Small intestine (tissue), 7 donors: ENCODE measurements at regions not wholly inside any gene's neighbourhood (a gene's known extent, or its start where the extent isn't known, plus 50 kb on each side); places are given as distances from the start of the nearest gene placed in this dataset.

Experiments used
- DNase-seq, 2 donors: peaks; one replicate each; pipeline versions ENCODE4 v3.0.0 to v3.0.0-alpha.2; 2013
- FAIRE-seq: peaks from 2 replicates; lab custom pipeline; 2012; peaks lifted over from hg19 to GRCh38; lab: Jason Lieb, UNC
- H3K27ac ChIP-seq, 3 donors: one replicate each; pipeline ENCODE4 v1.5.1; 2013; ENCODE audit warnings: low read length in 2 of 3, mild to moderate bottlenecking in 2 of 3, control low read depth in 1 of 3, inconsistent platforms in 1 of 3, low read depth in 1 of 3, moderate library complexity in 1 of 3
- H3K27me3 ChIP-seq, 3 donors: one replicate each; pipeline ENCODE4 v1.6.1; 2013; ENCODE audit warnings: low read length in 3 of 3, inconsistent platforms in 1 of 3; ENCODE audit not compliant: control insufficient read depth in 3 of 3, insufficient read depth in 3 of 3
- H3K36me3 ChIP-seq, 3 donors: one replicate each; pipeline ENCODE4 v1.6.1; 2013; ENCODE audit warnings: low read length in 3 of 3, inconsistent platforms in 1 of 3, low read depth in 1 of 3, mild to moderate bottlenecking in 1 of 3, moderate library complexity in 1 of 3; ENCODE audit not compliant: control insufficient read depth in 3 of 3, insufficient read depth in 2 of 3
- H3K4me1 ChIP-seq, 3 donors: one replicate each; pipeline ENCODE4 v1.6.1; 2013; ENCODE audit warnings: low read length in 2 of 3, inconsistent platforms in 1 of 3, low read depth in 1 of 3, mild to moderate bottlenecking in 1 of 3, moderate library complexity in 1 of 3; ENCODE audit not compliant: control insufficient read depth in 3 of 3, insufficient read depth in 2 of 3
- H3K4me3 ChIP-seq, 3 donors: one replicate each; pipeline ENCODE4 v1.5.1; 2013; ENCODE audit warnings: low read length in 3 of 3, control low read depth in 1 of 3, inconsistent platforms in 1 of 3, low read depth in 1 of 3, mild to moderate bottlenecking in 1 of 3, moderate library complexity in 1 of 3
- H3K9me3 ChIP-seq, 2 donors: one replicate each; pipeline ENCODE4 v1.6.1; 2013; ENCODE audit warnings: low read depth in 1 of 2, low read length in 1 of 2; ENCODE audit not compliant: control insufficient read depth in 2 of 2, insufficient read depth in 1 of 2
- WGBS, 3 donors: extraction: QIAGEN DNeasy Blood & Tissue Kit; methylation state at CpG; one replicate each; pipeline ENCODE4 v1.1.7; 2013; 5-methylcytosine and 5-hydroxymethylcytosine counted together
- donor health status: healthy with polysubstance abuse.
- donor health status: control.
- donor health status: control.
- donor health status: Bipolar disorder and iron deficiency.
- donor health status: healthy.

GRCh38 chr10:60606343-60607080 is 171.8 kb upstream of the CDK1 start:
- no peaks in the 10 kb centered on the region for H3K27me3 ChIP-seq
- H3K4me3 ChIP-seq, result no peak overlapping the region
- FAIRE-seq (no peak), DNase-seq (peak in 1 of 2 donors; percentile 55)
- H3K27ac ChIP-seq, result no peak overlapping the region
- H3K36me3 ChIP-seq, result no peaks in the 10 kb centered on the region
- 46 to 71% (median 55%) methylated on average over 2 of the region's 2 CpGs for WGBS, 3 donors
- peaks cover 0 to 2% (median 2%) of the 10 kb centered on the region in 3 donors for H3K4me1 ChIP-seq
- H3K9me3 ChIP-seq, result no peaks in the 10 kb centered on the region

DNA sequence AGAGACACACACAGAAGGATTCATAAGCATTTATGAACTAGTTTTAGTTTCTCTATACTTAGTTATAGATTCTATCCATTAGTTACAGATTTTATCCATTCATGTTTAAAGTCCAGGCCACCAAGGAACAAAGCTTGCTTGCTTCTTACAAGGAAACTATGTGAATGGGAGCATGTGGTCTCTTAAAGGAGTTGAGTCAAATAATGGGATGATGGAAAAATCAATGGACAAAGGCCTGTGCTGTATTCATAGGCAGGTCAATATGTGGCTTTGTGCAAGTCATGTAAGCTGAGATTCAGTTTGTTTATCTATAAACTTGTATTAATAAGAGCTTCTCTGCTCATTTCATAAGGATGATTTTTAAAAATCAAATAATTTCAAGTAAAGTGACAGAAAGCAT is 172.8 kb upstream of the CDK1 start:
- H3K4me1 ChIP-seq, result peaks cover 0 to 2% (median 0%) of the 10 kb centered on the region in 3 donors
- FAIRE-seq, result no peak

GRCh38 chr10:60604342-60604741 is 173.9 kb upstream of the CDK1 start:
- DNase-seq (no peak), FAIRE-seq (no peak)
- no peaks in the 10 kb centered on the region for H3K36me3 ChIP-seq
- H3K4me1 ChIP-seq, result peaks cover 0 to 2% (median 0%) of the 10 kb centered on the region in 3 donors
- WGBS, 3 donors, result 61 to 81% (median 66%) methylated on average over 1 of the region's 1 CpG
- no peaks in the 10 kb centered on the region for H3K9me3 ChIP-seq
- no peak overlapping the region for H3K27ac ChIP-seq
- no peak overlapping the region for H3K4me3 ChIP-seq
- no peaks in the 10 kb centered on the region for H3K27me3 ChIP-seq

More for the DNA sequence above, 172.8 kb upstream of the CDK1 start:
- H3K27me3 ChIP-seq, result no peaks in the 10 kb centered on the region
- DNase-seq, result no peak
- H3K9me3 ChIP-seq, result no peaks in the 10 kb centered on the region
- H3K27ac ChIP-seq, result no peak overlapping the region
- no peak overlapping the region for H3K4me3 ChIP-seq
- H3K36me3 ChIP-seq, result no peaks in the 10 kb centered on the region

GRCh38 chr10:60597513-60597912 is 180.8 kb upstream of the CDK1 start:
- Histone ChIP-seq H3K4me3 (no peak overlapping the region), H3K27me3 (no peaks in the 10 kb centered on the region), H3K36me3 (no peaks in the 10 kb centered on the region), H3K27ac (no peak overlapping the region), H3K9me3 (no peaks in the 10 kb centered on the region), H3K4me1 (no peaks in the 10 kb centered on the region)
- 88 to 98% (median 95%) methylated on average over 1 of the region's 1 CpG for WGBS, 3 donors
- no peak for DNase-seq
- no peak for FAIRE-seq

GRCh38 chr10:60595852-60596251 is 182.4 kb upstream of the CDK1 start:
- H3K36me3 ChIP-seq, result no peaks in the 10 kb centered on the region
- H3K4me3 ChIP-seq, result no peak overlapping the region
- no peaks in the 10 kb centered on the region for H3K9me3 ChIP-seq
- 89 to 92% (median 89%) methylated on average over 3 of the region's 3 CpGs for WGBS, 3 donors
- DNase-seq (no peak), FAIRE-seq (no peak)
- H3K4me1 ChIP-seq, result no peaks in the 10 kb centered on the region
- no peaks in the 10 kb centered on the region for H3K27me3 ChIP-seq
- no peak overlapping the region for H3K27ac ChIP-seq

DNA sequence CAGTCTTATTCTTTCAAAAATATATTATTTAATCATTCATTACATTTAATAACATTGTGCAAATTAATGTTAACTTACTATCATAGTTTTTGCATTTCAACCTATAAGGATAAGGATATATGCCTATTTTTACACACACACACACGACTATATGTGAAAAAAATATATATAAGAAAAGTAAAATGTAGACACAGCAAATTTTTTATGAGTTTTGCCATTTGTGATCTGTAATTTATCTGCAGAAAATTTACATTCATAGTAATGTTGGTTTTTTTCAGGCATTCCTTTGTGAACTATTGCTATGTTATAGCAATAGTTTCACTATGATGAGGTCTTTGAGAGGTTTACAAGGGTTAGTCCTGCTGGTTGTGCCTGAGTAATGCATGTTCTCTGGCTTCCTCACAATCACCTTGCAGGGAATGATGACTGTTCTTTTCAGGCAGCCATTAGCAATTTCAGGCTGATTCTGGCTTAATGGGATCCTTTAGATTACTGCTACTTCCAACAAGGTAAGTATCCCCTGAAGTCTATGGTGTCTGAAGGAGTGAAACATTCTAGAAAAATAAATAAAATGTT is 183.7 kb upstream of the CDK1 start:
- 82 to 86% (median 82%) methylated on average over 1 of the region's 1 CpG for WGBS, 3 donors
- FAIRE-seq, result no peak
- no peaks in the 10 kb centered on the region for H3K4me1 ChIP-seq

GRCh38 chr10:60591119-60591518 is 187.2 kb upstream of the CDK1 start:
- FAIRE-seq (no peak), DNase-seq (no peak)
- Histone ChIP-seq H3K9me3 (no peaks in the 10 kb centered on the region), H3K27ac (no peak overlapping the region), H3K4me3 (no peak overlapping the region), H3K27me3 (no peaks in the 10 kb centered on the region), H3K4me1 (no peaks in the 10 kb centered on the region), H3K36me3 (no peaks in the 10 kb centered on the region)
- WGBS, 3 donors, result 91 to 99% (median 98%) methylated on average over 2 of the region's 2 CpGs

More for the DNA sequence above, 183.7 kb upstream of the CDK1 start:
- no peak overlapping the region for H3K27ac ChIP-seq
- H3K4me3 ChIP-seq, result no peak overlapping the region
- H3K36me3 ChIP-seq, result no peaks in the 10 kb centered on the region
- no peak for DNase-seq
- H3K27me3 ChIP-seq, result no peaks in the 10 kb centered on the region
- H3K9me3 ChIP-seq, result no peaks in the 10 kb centered on the region

- no peaks in the 10 kb centered on the region for H3K36me3 ChIP-seq
- 68 to 84% (median 82%) methylated on average over 2 of the region's 2 CpGs for WGBS, 3 donors
- FAIRE-seq, result no peak
Measured at GRCh38 chr10:60589376-60589775, 188.9 kb upstream of the CDK1 start.

More at GRCh38 chr10:60589376-60589775, 188.9 kb upstream of the CDK1 start:
- no peaks in the 10 kb centered on the region for H3K9me3 ChIP-seq
- no peak overlapping the region for H3K27ac ChIP-seq
- H3K27me3 ChIP-seq, result no peaks in the 10 kb centered on the region
- no peak overlapping the region for H3K4me3 ChIP-seq
- no peak for DNase-seq
- H3K4me1 ChIP-seq, result no peaks in the 10 kb centered on the region
